DND-41 (cell line): ENCODE measurements at regions not wholly inside any gene's neighbourhood (a gene's known extent, or its start where the extent isn't known, plus 50 kb on each side); places are given as distances from the start of the nearest gene placed in this dataset.

ENCODE experiments used
- ATAC-seq: fragments of 200-7000 bp; cut with Tn5 transposase; 3 replicates; pipeline ENCODE4 v1.9.1; 2021; ENCODE audit warnings: low read depth; ENCODE audit not compliant: insufficient read depth
- DNase-seq: peaks from one replicate; pipeline ENCODE4 v3.0.0-alpha.2; 2020
- H2AFZ ChIP-seq: 2 replicates; pipeline ENCODE4 v1.6.0; 2012; ENCODE audit warnings: low read depth, low read length
- H3K27ac ChIP-seq: 2 replicates; pipeline ENCODE4 v1.5.1; 2012; ENCODE audit warnings: low read length, inconsistent platforms
- H3K27me3 ChIP-seq: fragments of 200-600 bp; sonication (generic); 2 replicates; pipeline ENCODE4 v1.6.0; 2012; ENCODE audit warnings: low read length, mild to moderate bottlenecking, inconsistent platforms; ENCODE audit not compliant: insufficient read depth, poor library complexity
- H3K36me3 ChIP-seq: 2 replicates; pipeline ENCODE4 v1.5.1; 2012; ENCODE audit warnings: low read length, inconsistent platforms; ENCODE audit not compliant: insufficient read depth
- H3K4me1 ChIP-seq: 2 replicates; pipeline ENCODE4 v1.5.1; 2012; ENCODE audit warnings: mild to moderate bottlenecking, low read length; ENCODE audit not compliant: insufficient read depth
- H3K4me2 ChIP-seq: 2 replicates; pipeline ENCODE4 v1.6.0; 2012; ENCODE audit warnings: mild to moderate bottlenecking, moderate library complexity, low read length, inconsistent platforms; ENCODE audit not compliant: insufficient read depth
- H3K4me3 ChIP-seq, 2 experiments: fragments of 200-600 bp in 1 of 2; shearing (Covaris generic) in 1 of 2; 2 replicates each; pipeline ENCODE4 v1.5.1; 2012 to 2016; ENCODE audit warnings: inconsistent platforms in 2 of 2, low read length in 2 of 2, mild to moderate bottlenecking in 2 of 2, low read depth in 1 of 2, moderate library complexity in 1 of 2
- H3K79me2 ChIP-seq: 2 replicates; pipeline ENCODE4 v1.6.0; 2012; ENCODE audit warnings: low read length, inconsistent platforms; ENCODE audit not compliant: insufficient read depth
- H3K9ac ChIP-seq: 2 replicates; pipeline ENCODE4 v1.6.0; 2012; ENCODE audit warnings: low read depth, mild to moderate bottlenecking, inconsistent platforms, low read length, moderate library complexity
- H3K9me3 ChIP-seq: 2 replicates; pipeline ENCODE4 v1.5.1; 2012; ENCODE audit warnings: low read length, moderate library complexity, mild to moderate bottlenecking, inconsistent platforms; ENCODE audit not compliant: insufficient read depth, severe bottlenecking
- H4K20me1 ChIP-seq: 2 replicates; pipeline ENCODE4 v1.6.0; 2012; ENCODE audit warnings: low read length; ENCODE audit not compliant: insufficient read depth
- EZH2 ChIP-seq: IDR thresholded peaks from 3 replicates; pipeline ENCODE4 v1.6.1; 2012; ENCODE audit warnings: borderline replicate concordance, low read depth, mild to moderate bottlenecking, moderate library complexity, low read length, inconsistent platforms; ENCODE audit not compliant: severe bottlenecking
- TF ChIP-seq, protein P1 (sequence below): IDR thresholded peaks from 2 replicates; pipeline ENCODE4 v1.5.1; 2012; ENCODE audit warnings: borderline replicate concordance, low read length, moderate library complexity, mild to moderate bottlenecking; ENCODE audit not compliant: poor library complexity, severe bottlenecking; ENCODE audit errors: extremely low read depth

DNA sequence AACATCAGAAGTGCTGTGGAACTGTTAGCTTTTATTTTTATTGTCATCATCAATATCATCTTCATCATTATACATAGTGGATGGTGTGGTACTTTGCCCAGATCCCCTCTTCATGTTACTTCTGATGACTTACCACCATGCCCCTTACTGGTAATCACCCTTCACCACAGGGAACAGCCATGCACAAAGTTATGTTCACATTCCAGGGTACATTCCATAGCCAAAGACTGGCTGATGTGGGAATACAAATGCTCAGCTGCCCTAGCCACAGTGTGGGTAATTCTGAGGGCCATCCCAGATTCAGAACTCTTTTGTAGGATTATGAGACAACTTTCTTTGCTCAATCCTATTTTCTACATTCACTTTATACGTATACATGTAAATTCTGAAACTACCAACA is 691.3 kb upstream of the CXADR start:
- ATAC-seq (no peak), DNase-seq (no peak)
- Histone ChIP-seq H4K20me1 (no peaks in the 10 kb centered on the region), H3K9me3 (no peaks in the 10 kb centered on the region), H3K79me2 (no peaks in the 10 kb centered on the region), H3K4me3 (no peak overlapping the region), H3K4me2 (no peak overlapping the region), H3K4me1 (no peaks in the 10 kb centered on the region), H2AFZ (no peak overlapping the region), H3K36me3 (no peaks in the 10 kb centered on the region), H3K9ac (no peak overlapping the region), H3K27me3 (no peaks in the 10 kb centered on the region), H3K27ac (no peak overlapping the region)
- TF ChIP-seq, protein P1, sequence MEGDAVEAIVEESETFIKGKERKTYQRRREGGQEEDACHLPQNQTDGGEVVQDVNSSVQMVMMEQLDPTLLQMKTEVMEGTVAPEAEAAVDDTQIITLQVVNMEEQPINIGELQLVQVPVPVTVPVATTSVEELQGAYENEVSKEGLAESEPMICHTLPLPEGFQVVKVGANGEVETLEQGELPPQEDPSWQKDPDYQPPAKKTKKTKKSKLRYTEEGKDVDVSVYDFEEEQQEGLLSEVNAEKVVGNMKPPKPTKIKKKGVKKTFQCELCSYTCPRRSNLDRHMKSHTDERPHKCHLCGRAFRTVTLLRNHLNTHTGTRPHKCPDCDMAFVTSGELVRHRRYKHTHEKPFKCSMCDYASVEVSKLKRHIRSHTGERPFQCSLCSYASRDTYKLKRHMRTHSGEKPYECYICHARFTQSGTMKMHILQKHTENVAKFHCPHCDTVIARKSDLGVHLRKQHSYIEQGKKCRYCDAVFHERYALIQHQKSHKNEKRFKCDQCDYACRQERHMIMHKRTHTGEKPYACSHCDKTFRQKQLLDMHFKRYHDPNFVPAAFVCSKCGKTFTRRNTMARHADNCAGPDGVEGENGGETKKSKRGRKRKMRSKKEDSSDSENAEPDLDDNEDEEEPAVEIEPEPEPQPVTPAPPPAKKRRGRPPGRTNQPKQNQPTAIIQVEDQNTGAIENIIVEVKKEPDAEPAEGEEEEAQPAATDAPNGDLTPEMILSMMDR = no peak
- no peak for TF ChIP-seq EZH2

DNA sequence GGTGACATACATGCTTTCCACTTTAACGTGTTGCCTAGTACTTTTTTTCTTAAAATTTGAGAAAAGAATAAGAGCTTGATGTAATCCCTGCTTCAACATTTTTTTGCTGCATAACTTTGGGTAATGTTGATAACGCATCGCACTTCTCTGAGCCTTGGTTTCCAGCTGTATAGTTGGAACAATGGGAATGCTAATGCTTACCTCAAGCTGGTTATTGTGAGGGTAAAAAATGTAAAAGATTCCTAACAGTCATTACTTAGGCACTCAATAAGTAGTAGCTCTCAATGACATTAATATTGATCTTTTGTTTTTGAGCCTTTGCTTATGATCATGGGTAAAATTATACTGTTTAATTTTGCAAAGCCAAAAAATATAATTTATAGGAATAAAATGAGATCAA is 683.3 kb upstream of the CXADR start:
- Histone ChIP-seq H3K27ac (no peak overlapping the region), H3K4me3 (no peak overlapping the region), H3K9ac (no peak overlapping the region), H2AFZ (no peak overlapping the region), H4K20me1 (no peaks in the 10 kb centered on the region), H3K79me2 (no peaks in the 10 kb centered on the region), H3K9me3 (no peaks in the 10 kb centered on the region), H3K27me3 (no peaks in the 10 kb centered on the region), H3K4me2 (no peak overlapping the region), H3K36me3 (no peaks in the 10 kb centered on the region), H3K4me1 (no peaks in the 10 kb centered on the region)
- no peak for DNase-seq
- ATAC-seq = no peak
- TF ChIP-seq, protein P1 = no peak
- TF ChIP-seq EZH2 = no peak

DNA sequence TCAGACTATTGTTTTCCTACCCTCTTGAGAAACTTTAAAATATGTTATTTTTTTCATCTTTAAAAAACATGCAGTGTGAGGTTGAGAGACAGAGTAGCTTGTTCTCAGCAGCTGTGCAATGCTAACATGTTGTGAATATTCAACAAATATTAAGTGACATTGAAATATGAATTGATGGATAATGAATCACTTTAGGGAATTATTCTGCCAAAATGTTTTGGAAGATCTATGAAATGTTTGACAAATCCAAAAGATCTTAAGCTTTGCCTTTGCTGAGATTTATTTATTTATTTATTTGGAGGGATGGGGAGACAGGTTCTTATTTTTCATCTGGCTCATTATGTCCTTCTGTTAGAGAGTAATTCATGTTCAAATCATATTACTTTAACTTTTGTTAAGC is 680.1 kb upstream of the CXADR start:
- no peak overlapping the region for H3K27ac ChIP-seq
- H3K79me2 ChIP-seq = no peaks in the 10 kb centered on the region
- H4K20me1 ChIP-seq = no peaks in the 10 kb centered on the region
- no peak overlapping the region for H2AFZ ChIP-seq
- no peak overlapping the region for H3K4me3 ChIP-seq
- DNase-seq (no peak), ATAC-seq (no peak)
- no peak overlapping the region for H3K4me2 ChIP-seq
- TF ChIP-seq EZH2 = no peak
- TF ChIP-seq, protein P1 = no peak
- H3K36me3 ChIP-seq = no peaks in the 10 kb centered on the region
- H3K4me1 ChIP-seq = no peaks in the 10 kb centered on the region
- no peak overlapping the region for H3K9ac ChIP-seq
- H3K27me3 ChIP-seq = no peaks in the 10 kb centered on the region
- H3K9me3 ChIP-seq = no peaks in the 10 kb centered on the region

DNA sequence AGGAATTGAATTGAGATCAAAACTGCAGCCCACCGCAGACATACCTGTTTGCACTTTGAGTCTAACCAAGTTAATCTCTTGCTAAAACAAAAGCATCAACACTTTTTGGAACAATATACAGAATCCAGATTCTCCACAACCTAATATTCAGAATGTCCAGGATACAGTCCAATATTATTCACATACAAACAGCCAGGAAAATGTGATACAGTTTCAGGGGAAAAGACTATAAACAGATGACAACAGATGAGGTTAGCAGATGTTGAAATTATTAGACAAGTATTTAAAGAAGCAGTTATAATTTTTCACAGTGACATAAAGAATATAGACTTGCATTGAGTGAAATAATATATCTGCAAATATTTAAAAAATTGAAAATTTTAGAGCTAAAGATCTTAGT is 678.1 kb upstream of the CXADR start:
- Histone ChIP-seq H2AFZ (no peak overlapping the region), H3K4me1 (no peaks in the 10 kb centered on the region), H3K27me3 (no peaks in the 10 kb centered on the region), H3K79me2 (no peaks in the 10 kb centered on the region), H3K36me3 (no peaks in the 10 kb centered on the region), H3K4me2 (no peak overlapping the region), H3K4me3 (no peak overlapping the region), H4K20me1 (no peaks in the 10 kb centered on the region), H3K27ac (no peak overlapping the region), H3K9ac (no peak overlapping the region), H3K9me3 (no peaks in the 10 kb centered on the region)
- DNase-seq (no peak), ATAC-seq (no peak)
- TF ChIP-seq, protein P1 = no peak
- no peak for TF ChIP-seq EZH2
